IMR-90 (cell line): ENCODE measurements at regions not wholly inside any gene's neighbourhood (a gene's known extent, or its start where the extent isn't known, plus 50 kb on each side); places are given as distances from the start of the nearest gene placed in this dataset.

Source experiments
- ATAC-seq: fragments of 200-7000 bp; cut with Tn5 transposase; 2 replicates; pipeline ENCODE4 v1.9.1; 2020; ENCODE audit warnings: low read depth, mild to moderate bottlenecking, moderate library complexity
- BruUV-seq: library from RNA; stranded (reverse); fragments of 400-500 nt; replicated peaks from 2 replicates; lab custom pipeline; 2021; lab: Mats Ljungman, UMichigan
- CTCF ChIA-PET: fragments of 300-600 bp; formaldehyde crosslinking; extraction: SDS; loops from one replicate; lab custom pipeline; 2021; ENCODE audit warnings: antibody characterized with exemption; lab: Yijun Ruan, JAX
- POLR2A ChIA-PET: fragments of 300-600 bp; sonication (Branson Sonifier 250); formaldehyde crosslinking; loops from one replicate; lab custom pipeline; 2022; ENCODE audit warnings: antibody characterized with exemption; ENCODE audit not compliant: unreplicated experiment; lab: Charles Lee
- DNase-seq: peaks from one replicate; pipeline ENCODE4 v3.0.0; 2013
- H2AFZ ChIP-seq: replicated peaks from 2 replicates; pipeline ENCODE3; 2013; ENCODE audit warnings: low read length, mild to moderate bottlenecking; ENCODE audit not compliant: poor library complexity
- H2AK5ac ChIP-seq: 2 replicates; pipeline ENCODE4 v1.6.1; 2013; ENCODE audit warnings: low read depth, low read length, inconsistent platforms
- H2AK9ac ChIP-seq: replicated peaks from 2 replicates; pipeline ENCODE3; 2013; ENCODE audit warnings: mild to moderate bottlenecking, low read depth, low read length, moderate library complexity; ENCODE audit not compliant: poor library complexity
- H2BK120ac ChIP-seq: 2 replicates; pipeline ENCODE4 v1.6.1; 2013; ENCODE audit warnings: low read depth, low read length, inconsistent platforms
- H2BK15ac ChIP-seq: 3 replicates; pipeline ENCODE4 v1.6.1; 2013; ENCODE audit warnings: low read depth, low read length, inconsistent platforms
- H2BK20ac ChIP-seq: 2 replicates; pipeline ENCODE4 v1.6.1; 2013; ENCODE audit warnings: low read depth, mild to moderate bottlenecking, inconsistent platforms, low read length, moderate library complexity
- H2BK5ac ChIP-seq: 2 replicates; pipeline ENCODE4 v1.6.1; 2013; ENCODE audit warnings: mild to moderate bottlenecking, low read depth, low read length, inconsistent platforms; ENCODE audit not compliant: poor library complexity, severe bottlenecking
- H3K14ac ChIP-seq: replicated peaks from 2 replicates; pipeline ENCODE4 v1.6.1; 2013; ENCODE audit warnings: low read depth, low read length, inconsistent platforms
- H3K18ac ChIP-seq: 2 replicates; pipeline ENCODE4 v1.6.1; 2013; ENCODE audit warnings: low read depth, low read length, control low read depth
- H3K23ac ChIP-seq: 2 replicates; pipeline ENCODE4 v1.6.1; 2013; ENCODE audit warnings: low read depth, low read length, inconsistent platforms
- H3K27ac ChIP-seq: 2 replicates; pipeline ENCODE4 v1.5.1; 2013; ENCODE audit warnings: mild to moderate bottlenecking, control low read depth, low read length; ENCODE audit not compliant: insufficient read depth
- H3K27me3 ChIP-seq: 2 replicates; pipeline ENCODE4 v1.6.1; 2013; ENCODE audit warnings: low read length; ENCODE audit not compliant: control insufficient read depth, insufficient read depth
- H3K36me3 ChIP-seq: 2 replicates; pipeline ENCODE4 v1.6.1; 2013; ENCODE audit warnings: low read length, mixed read lengths; ENCODE audit not compliant: control insufficient read depth, insufficient read depth
- H3K4ac ChIP-seq: 2 replicates; pipeline ENCODE4 v1.6.1; 2013; ENCODE audit warnings: low read depth, low read length, inconsistent platforms
- H3K4me1 ChIP-seq: 2 replicates; pipeline ENCODE4 v1.6.1; 2013; ENCODE audit warnings: low read length, mixed read lengths; ENCODE audit not compliant: control insufficient read depth, insufficient read depth
- H3K4me2 ChIP-seq: 2 replicates; pipeline ENCODE4 v1.6.1; 2013; ENCODE audit warnings: low read depth, mild to moderate bottlenecking, control low read depth, low read length, moderate library complexity
- H3K4me3 ChIP-seq: 2 replicates; pipeline ENCODE4 v1.5.1; 2013; ENCODE audit warnings: low read depth, mild to moderate bottlenecking, control low read depth, low read length, moderate library complexity; ENCODE audit not compliant: insufficient read depth
- H3K56ac ChIP-seq: 2 replicates; pipeline ENCODE4 v1.6.1; 2013; ENCODE audit warnings: low read length, inconsistent platforms; ENCODE audit not compliant: insufficient read depth; ENCODE audit errors: extremely low read depth
- H3K79me1 ChIP-seq, 2 experiments: 2 replicates each; pipeline ENCODE4 v1.6.1; 2013; ENCODE audit warnings: low read length in 2 of 2, inconsistent platforms in 1 of 2, low read depth in 1 of 2
- H3K9ac ChIP-seq: 2 replicates; pipeline ENCODE4 v1.6.1; 2013; ENCODE audit warnings: low read depth, low read length, control low read depth
- H3K9me1 ChIP-seq: 2 replicates; pipeline ENCODE4 v1.6.1; 2013; ENCODE audit warnings: low read length, inconsistent platforms; ENCODE audit not compliant: insufficient read depth
- H3K9me3 ChIP-seq: 2 replicates; pipeline ENCODE4 v1.6.1; 2013; ENCODE audit warnings: low read length; ENCODE audit not compliant: control insufficient read depth, insufficient read depth
- H4K20me1 ChIP-seq: 2 replicates; pipeline ENCODE4 v1.6.1; 2013; ENCODE audit warnings: low read length, inconsistent platforms; ENCODE audit not compliant: insufficient read depth
- H4K5ac ChIP-seq: 2 replicates; pipeline ENCODE4 v1.6.1; 2013; ENCODE audit warnings: mild to moderate bottlenecking, low read depth, low read length, control low read depth
- H4K8ac ChIP-seq, 2 experiments: 2 replicates each; pipeline ENCODE4 v1.6.1; 2013; ENCODE audit warnings: low read depth in 2 of 2, low read length in 2 of 2, control low read depth in 1 of 2, inconsistent platforms in 1 of 2
- H4K91ac ChIP-seq: 2 replicates; pipeline ENCODE4 v1.6.1; 2013; ENCODE audit warnings: low read depth, low read length, inconsistent platforms; ENCODE audit not compliant: insufficient read depth
- CEBPB ChIP-seq: IDR thresholded peaks from 2 replicates; pipeline ENCODE4 v1.6.1; 2012; ENCODE audit warnings: low read depth, low read length, improper control_type of control experiment
- MXI1 ChIP-seq: IDR thresholded peaks from 2 replicates; pipeline ENCODE4 v1.6.1; 2012; ENCODE audit warnings: low read depth, mild to moderate bottlenecking, low read length, moderate library complexity, borderline replicate concordance
- NFE2L2 ChIP-seq: fragments of 150-350 bp; IDR thresholded peaks from 2 replicates; pipeline ENCODE4 v1.6.1; 2016; ENCODE audit warnings: low read depth, mild to moderate bottlenecking, low read length
- SMC3 ChIP-seq: fragments of 150-350 bp; IDR thresholded peaks from 2 replicates; pipeline ENCODE4 v1.6.1; 2016; ENCODE audit warnings: low read depth, mild to moderate bottlenecking, antibody characterized with exemption, low read length, moderate library complexity
- WGBS, 2 experiments: methylation state at CpG; one replicate each; pipeline versions ENCODE4 v1.1.5 to v1.1.7; 2013; ENCODE audit warnings: missing lambda C conversion rate in 2 of 2; ENCODE audit not compliant: insufficient read length in 1 of 2; ENCODE audit errors: extremely low coverage in 2 of 2; 5-methylcytosine and 5-hydroxymethylcytosine counted together
- dilution Hi-C: fragments of 300-500 bp; cut with HindIII; formaldehyde crosslinking; loops from one replicate; pipeline ENCODE4 v1.14.3; 2018; ENCODE audit warnings: low sequenced_read_pairs; ENCODE audit not compliant: unreplicated experiment
- in situ Hi-C: fragments of 300-500 bp; cut with MboI; formaldehyde crosslinking; loops from 3 replicates; pipeline ENCODE4 v1.14.3; 2019; ENCODE audit warnings: low sequenced_read_pairs, inconsistent platforms, mixed read lengths
- intact Hi-C: fragments of 100-400 bp; cut with micrococcal nuclease; formaldehyde crosslinking; loops from 2 replicates; pipeline ENCODE4 v1.10.0; 2022

DNA sequence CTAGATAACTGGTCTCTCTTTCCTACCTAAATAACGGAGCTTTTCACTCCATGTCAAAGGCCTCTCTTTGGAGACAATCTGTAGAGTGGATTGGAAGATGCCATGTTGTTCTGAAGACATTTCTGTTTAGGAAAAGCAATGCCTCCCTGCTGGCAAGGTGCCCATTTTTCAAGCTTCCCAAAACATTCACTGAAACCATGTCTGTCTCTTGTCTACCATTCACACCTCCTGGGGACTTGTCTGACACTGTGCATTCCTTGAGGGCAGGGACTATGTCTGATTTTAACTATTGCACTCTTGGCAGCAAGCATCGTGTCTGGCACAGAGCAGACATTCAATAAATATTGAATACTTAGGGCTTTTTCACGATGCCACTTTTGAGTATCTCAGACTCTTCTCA lies 528.9 kb upstream of the NRP1 start:
- Histone ChIP-seq H4K8ac (no peak overlapping the region), H3K36me3 (no peaks in the 10 kb centered on the region), H3K56ac (no peak overlapping the region), H3K9ac (no peak overlapping the region), H3K4ac (no peak overlapping the region), H3K18ac (no peak overlapping the region), H2BK20ac (no peak overlapping the region), H4K20me1 (no peaks in the 10 kb centered on the region), H3K79me1 (no peaks in the 10 kb centered on the region), H3K4me2 (no peak overlapping the region), H3K4me3 (no peak overlapping the region), H3K9me1 (no peaks in the 10 kb centered on the region), H2BK120ac (no peak overlapping the region), H3K23ac (no peak overlapping the region), H2AFZ (no peak overlapping the region), H4K5ac (no peak overlapping the region), H3K27me3 (peaks cover 14% of the 10 kb centered on the region), H3K27ac (no peak overlapping the region), H4K91ac (no peak overlapping the region), H2AK9ac (no peak overlapping the region), H2BK15ac (no peak overlapping the region), H2AK5ac (no peak overlapping the region), H3K4me1 (no peaks in the 10 kb centered on the region), H3K9me3 (no peaks in the 10 kb centered on the region), H3K14ac (no peak overlapping the region), H2BK5ac (no peak overlapping the region)
- dilution Hi-C loops (no loop called here), intact Hi-C loops (no loop called here), in situ Hi-C loops (no loop called here)
- no peak for ATAC-seq
- TF ChIP-seq MXI1 (no peak), SMC3 (no peak), CEBPB (no peak), NFE2L2 (no peak)
- CTCF ChIA-PET = no interaction called here
- BruUV-seq = no TSS peak
- POLR2A ChIA-PET = no interaction called here
- WGBS, 2 experiments = no CpG with 5 or more reads among the region's 3 CpGs
- no peak for DNase-seq
